ENCODE measurements at regions not wholly inside any gene's neighbourhood (a gene's known extent, or its start where the extent isn't known, plus 50 kb on each side); places are given as distances from the start of the nearest gene placed in this dataset.

- POLR2A ChIA-PET (ENCODE audit: unreplicated experiment), result no interaction called here
- Histone ChIP-seq H3K9me3 (ENCODE audit: insufficient read depth, low read depth) (no peaks in the 10 kb centered on the region), H2AFZ (no peak overlapping the region), H3K27me3 (ENCODE audit: insufficient read depth, low read depth) (no peaks in the 10 kb centered on the region), H3K9me2 (ENCODE audit: insufficient read depth) (no peaks in the 10 kb centered on the region), H3K4me3 (no peak overlapping the region), H3K79me2 (ENCODE audit: low read depth) (no peaks in the 10 kb centered on the region), H3K27ac (no peak overlapping the region), H4K20me1 (ENCODE audit: insufficient read depth) (no peaks in the 10 kb centered on the region), H3K36me3 (ENCODE audit: low read depth) (no peaks in the 10 kb centered on the region), H3K4me2 (no peak overlapping the region), H3K4me1 (replicated peaks; ENCODE audit: insufficient read depth) (no peaks in the 10 kb centered on the region), H3F3A (ENCODE audit: insufficient read depth, low read depth) (no peaks in the 10 kb centered on the region)
- intact Hi-C loops (cut with micrococcal nuclease; ENCODE audit: unreplicated experiment), result no loop called here
- CTCF ChIA-PET, result no interaction called here
- BruUV-seq (replicated peaks), result no TSS peak
- DNase-seq, result no peak
- no peak for TF ChIP-seq EZH2 (IDR thresholded peaks at IDR 0.05; ENCODE audit: low read depth)
- TF ChIP-seq, protein P1, sequence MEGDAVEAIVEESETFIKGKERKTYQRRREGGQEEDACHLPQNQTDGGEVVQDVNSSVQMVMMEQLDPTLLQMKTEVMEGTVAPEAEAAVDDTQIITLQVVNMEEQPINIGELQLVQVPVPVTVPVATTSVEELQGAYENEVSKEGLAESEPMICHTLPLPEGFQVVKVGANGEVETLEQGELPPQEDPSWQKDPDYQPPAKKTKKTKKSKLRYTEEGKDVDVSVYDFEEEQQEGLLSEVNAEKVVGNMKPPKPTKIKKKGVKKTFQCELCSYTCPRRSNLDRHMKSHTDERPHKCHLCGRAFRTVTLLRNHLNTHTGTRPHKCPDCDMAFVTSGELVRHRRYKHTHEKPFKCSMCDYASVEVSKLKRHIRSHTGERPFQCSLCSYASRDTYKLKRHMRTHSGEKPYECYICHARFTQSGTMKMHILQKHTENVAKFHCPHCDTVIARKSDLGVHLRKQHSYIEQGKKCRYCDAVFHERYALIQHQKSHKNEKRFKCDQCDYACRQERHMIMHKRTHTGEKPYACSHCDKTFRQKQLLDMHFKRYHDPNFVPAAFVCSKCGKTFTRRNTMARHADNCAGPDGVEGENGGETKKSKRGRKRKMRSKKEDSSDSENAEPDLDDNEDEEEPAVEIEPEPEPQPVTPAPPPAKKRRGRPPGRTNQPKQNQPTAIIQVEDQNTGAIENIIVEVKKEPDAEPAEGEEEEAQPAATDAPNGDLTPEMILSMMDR (conservative IDR thresholded peaks at IDR 0.05), result no peak
These were observed 86.8 kb upstream of the ATP6AP2 start for GRCh38 chrX:40494005-40494404.

DNA sequence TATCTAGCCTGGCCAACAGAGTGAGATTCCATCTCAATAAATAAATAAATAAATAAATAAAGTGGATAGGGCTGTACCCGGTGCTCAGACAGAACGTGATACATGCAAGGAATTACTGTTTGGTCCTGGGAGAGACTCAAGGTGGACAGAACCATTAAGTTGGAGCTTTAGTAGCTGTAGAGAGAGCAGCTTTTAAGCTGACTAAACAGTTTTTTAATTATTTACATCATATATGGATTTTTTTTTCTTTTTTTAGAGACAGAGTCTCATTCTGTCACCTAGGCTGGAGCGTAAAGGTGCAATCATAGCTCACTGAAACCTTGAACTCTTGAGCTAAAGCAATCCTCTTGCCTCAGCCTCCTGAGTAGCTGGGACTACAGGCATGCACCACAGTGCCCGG is 92.5 kb upstream of the ATP6AP2 start:
- ChIA-PET POLR2A (ENCODE audit: unreplicated experiment) (no interaction called here), CTCF (no interaction called here)
- no peaks in the 10 kb centered on the region for H3K9me2 ChIP-seq (ENCODE audit: insufficient read depth)
- no peaks in the 10 kb centered on the region for H3F3A ChIP-seq (ENCODE audit: insufficient read depth, low read depth)
- H3K27ac ChIP-seq, result no peak overlapping the region
- DNase-seq, result no peak
- no peaks in the 10 kb centered on the region for H4K20me1 ChIP-seq (ENCODE audit: insufficient read depth)
- TF ChIP-seq, protein P1 (conservative IDR thresholded peaks at IDR 0.05), result no peak
- TF ChIP-seq EZH2 (IDR thresholded peaks at IDR 0.05; ENCODE audit: low read depth), result no peak
- no peak overlapping the region for H3K4me3 ChIP-seq
- no peaks in the 10 kb centered on the region for H3K27me3 ChIP-seq (ENCODE audit: insufficient read depth, low read depth)
- no peaks in the 10 kb centered on the region for H3K36me3 ChIP-seq (ENCODE audit: low read depth)
- no peak overlapping the region for H3K4me2 ChIP-seq
- no peak overlapping the region for H2AFZ ChIP-seq
- no peaks in the 10 kb centered on the region for H3K4me1 ChIP-seq (replicated peaks; ENCODE audit: insufficient read depth)
- no peaks in the 10 kb centered on the region for H3K79me2 ChIP-seq (ENCODE audit: low read depth)
- intact Hi-C loops (cut with micrococcal nuclease; ENCODE audit: unreplicated experiment), result no loop called here
- H3K9me3 ChIP-seq (ENCODE audit: insufficient read depth, low read depth), result no peaks in the 10 kb centered on the region
- no TSS peak for BruUV-seq (replicated peaks)

GRCh38 chrX:40485973-40486372 is 94.8 kb upstream of the ATP6AP2 start:
- H3K27ac ChIP-seq, result no peak overlapping the region
- H3K4me1 ChIP-seq (replicated peaks; ENCODE audit: insufficient read depth), result no peaks in the 10 kb centered on the region
- no peaks in the 10 kb centered on the region for H3K36me3 ChIP-seq (ENCODE audit: low read depth)
- ChIA-PET POLR2A (ENCODE audit: unreplicated experiment) (no interaction called here), CTCF (no interaction called here)
- no peak overlapping the region for H2AFZ ChIP-seq
- H3K4me2 ChIP-seq, result no peak overlapping the region
- no TSS peak for BruUV-seq (replicated peaks)
- H3K4me3 ChIP-seq, result no peak overlapping the region
- H3K79me2 ChIP-seq (ENCODE audit: low read depth), result no peaks in the 10 kb centered on the region
- TF ChIP-seq, protein P1 (conservative IDR thresholded peaks at IDR 0.05), result no peak
- no peak for TF ChIP-seq EZH2 (IDR thresholded peaks at IDR 0.05; ENCODE audit: low read depth)
- intact Hi-C loops (cut with micrococcal nuclease; ENCODE audit: unreplicated experiment), result no loop called here
- DNase-seq, result no peak
- no peaks in the 10 kb centered on the region for H3K9me2 ChIP-seq (ENCODE audit: insufficient read depth)
- H3K27me3 ChIP-seq (ENCODE audit: insufficient read depth, low read depth), result no peaks in the 10 kb centered on the region
- H3K9me3 ChIP-seq (ENCODE audit: insufficient read depth, low read depth), result no peaks in the 10 kb centered on the region
- H4K20me1 ChIP-seq (ENCODE audit: insufficient read depth), result no peaks in the 10 kb centered on the region
- no peaks in the 10 kb centered on the region for H3F3A ChIP-seq (ENCODE audit: insufficient read depth, low read depth)

Measured in PC-9 (cell line).